Ovary (tissue), 3 donors: ENCODE measurements at regions not wholly inside any gene's neighbourhood (a gene's known extent, or its start where the extent isn't known, plus 50 kb on each side); places are given as distances from the start of the nearest gene placed in this dataset.

Experiments
- CTCF ChIP-seq, 3 donors: fragments of 450-650 bp in 2 of 3; fragments of 200-600 bp in 1 of 3; IDR thresholded peaks; one replicate each; pipeline versions ENCODE4 v1.5.1 to v1.8.0; 2016 to 2022; ENCODE audit warnings: antibody characterized with exemption in 3 of 3, mild to moderate bottlenecking in 1 of 3
- EP300 ChIP-seq: sonication (generic); formaldehyde crosslinking; IDR thresholded peaks from one replicate; pipeline ENCODE4 v1.6.1; 2017; ENCODE audit warnings: antibody characterized with exemption
- POLR2A ChIP-seq: fragments of 450-650 bp; IDR thresholded peaks from one replicate; pipeline ENCODE4 v1.6.1; 2017; ENCODE audit warnings: antibody characterized with exemption, mild to moderate bottlenecking, moderate library complexity
- donor health status: DM: no; HTN: no; CAD: no.

GRCh38 chr20:7113577-7114466 is 346.3 kb downstream of the BMP2 start:
- TF ChIP-seq CTCF (IDR thresholded peaks at IDR 0.05) (no peak), POLR2A (no peak), EP300 (no peak)
